ENCODE measurements at regions not wholly inside any gene's neighbourhood (a gene's known extent, or its start where the extent isn't known, plus 50 kb on each side); places are given as distances from the start of the nearest gene placed in this dataset.

DNA sequence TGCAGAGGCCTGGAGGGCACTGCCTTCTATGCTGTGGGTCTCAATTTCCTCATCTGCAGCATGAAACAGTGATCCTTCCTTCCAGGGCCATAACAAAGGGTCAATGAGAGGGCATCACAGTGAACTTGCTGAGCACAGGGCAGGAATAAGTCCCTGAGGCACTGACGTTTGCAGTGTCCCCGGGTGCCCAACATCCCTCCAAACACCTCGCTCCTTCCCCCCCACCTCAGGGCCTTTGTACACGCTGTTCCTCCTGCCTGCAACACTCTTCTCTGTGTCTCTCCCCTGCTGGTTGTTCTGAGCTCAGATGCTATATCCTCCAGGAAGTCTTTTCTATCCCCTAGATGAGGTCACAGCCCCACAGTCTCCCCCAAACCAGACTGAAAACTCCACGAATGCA, 59.7 kb upstream of the TCF20 start:
- DNase-seq, result no peak

DNA sequence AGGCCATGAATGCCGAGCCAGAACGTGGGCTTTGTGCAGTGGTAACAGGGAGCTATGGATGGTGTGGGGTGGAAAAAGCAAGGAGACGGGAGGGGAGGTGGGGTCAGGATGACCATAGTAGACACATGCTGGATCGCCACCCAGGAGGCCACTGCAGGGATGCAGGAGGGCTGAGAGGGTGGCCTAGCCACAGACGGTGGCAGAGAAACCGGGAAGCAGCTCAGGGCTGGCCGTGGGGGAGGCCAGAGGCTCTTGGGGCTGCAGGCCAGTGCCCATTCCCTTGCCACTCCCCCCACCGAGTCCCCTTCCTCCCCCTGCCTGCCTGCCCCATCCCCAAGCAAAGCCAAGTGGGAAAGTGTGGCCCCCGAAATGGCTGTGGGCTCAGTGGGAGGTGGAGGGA, 59.1 kb upstream of the TCF20 start:
- no peak for DNase-seq

DNA sequence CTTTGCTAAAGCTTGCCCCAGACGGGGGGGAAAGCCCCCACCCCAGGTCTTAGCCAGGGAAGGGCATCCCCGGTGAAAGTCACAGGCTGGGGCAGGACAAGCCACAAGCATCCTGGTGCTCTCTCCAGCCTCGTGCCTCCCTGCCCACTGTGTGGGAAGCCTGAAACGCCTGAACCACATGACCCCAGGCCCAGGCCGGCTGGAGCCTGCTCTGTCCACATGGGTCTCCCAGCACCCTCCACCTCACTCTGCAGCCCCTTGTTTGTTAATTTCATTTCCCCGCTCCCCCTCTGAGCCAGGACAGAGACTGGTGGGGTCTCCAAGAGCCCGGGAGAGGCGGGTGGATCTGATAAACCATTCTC, 58.3 kb upstream of the TCF20 start:
- DNase-seq, result no peak

DNA sequence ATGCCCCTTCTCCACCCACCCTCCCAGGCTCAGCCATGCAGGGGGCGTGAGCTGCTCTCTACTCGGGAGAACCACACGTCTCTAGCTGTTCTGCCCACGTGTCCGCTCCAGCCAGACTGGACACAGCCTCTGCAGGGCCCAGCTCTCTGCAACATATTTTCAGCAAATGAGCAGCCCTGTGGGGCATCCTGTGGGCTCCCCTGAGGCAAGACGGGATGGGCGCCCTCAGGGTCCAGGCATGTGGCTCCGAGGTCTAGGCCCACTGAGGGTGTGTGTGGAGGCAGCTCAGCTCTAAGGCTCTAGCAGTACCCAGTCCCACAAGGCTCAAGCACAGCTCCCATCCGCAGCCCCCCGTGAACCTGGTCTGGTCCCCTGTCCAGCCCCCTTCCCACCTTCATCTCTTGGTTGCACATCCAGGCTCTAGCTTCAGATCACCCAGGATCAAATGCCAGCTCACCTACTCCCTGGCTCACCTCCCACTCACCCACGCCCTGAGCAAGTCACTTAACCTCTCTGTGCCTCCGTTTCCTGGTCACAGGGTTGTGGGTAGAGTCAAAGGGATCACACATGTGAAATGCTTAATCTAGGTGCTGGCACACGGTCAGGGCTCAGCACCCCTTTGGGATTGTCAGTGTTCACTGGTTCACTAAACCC, 57.8 kb upstream of the TCF20 start:
- no peak for DNase-seq

DNA sequence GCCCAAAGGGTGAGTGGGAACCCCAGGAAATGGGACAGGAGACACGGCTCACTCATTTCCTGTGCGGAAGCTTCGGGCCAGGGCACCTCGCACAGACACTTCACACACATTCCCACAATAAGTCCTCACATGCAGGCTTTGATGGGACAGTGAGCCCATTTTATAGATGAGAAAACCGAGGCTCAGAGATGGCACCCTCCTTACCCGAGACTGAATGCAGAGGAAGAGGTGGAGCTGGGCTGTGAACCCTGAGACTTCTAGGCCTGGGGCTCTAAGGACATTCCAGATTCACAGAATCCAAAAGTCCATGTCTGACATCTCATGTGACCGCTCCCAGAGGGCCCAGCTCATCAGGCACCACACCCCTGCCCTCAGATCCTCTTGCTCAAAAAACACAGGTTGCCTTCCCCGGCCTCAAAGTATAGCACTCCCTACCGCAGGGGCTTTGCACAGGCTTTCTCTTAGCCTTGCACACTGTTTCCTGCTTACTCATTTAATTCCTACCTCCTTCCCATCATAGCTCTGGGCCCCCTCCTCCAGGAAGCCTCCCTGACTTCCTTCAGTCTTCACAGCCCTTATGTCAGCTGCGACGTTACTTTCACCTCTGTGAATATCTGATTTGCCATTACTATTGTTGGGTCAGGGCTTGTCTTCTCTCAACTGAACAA, 57.1 kb upstream of the TCF20 start:
- no peak for DNase-seq

DNA sequence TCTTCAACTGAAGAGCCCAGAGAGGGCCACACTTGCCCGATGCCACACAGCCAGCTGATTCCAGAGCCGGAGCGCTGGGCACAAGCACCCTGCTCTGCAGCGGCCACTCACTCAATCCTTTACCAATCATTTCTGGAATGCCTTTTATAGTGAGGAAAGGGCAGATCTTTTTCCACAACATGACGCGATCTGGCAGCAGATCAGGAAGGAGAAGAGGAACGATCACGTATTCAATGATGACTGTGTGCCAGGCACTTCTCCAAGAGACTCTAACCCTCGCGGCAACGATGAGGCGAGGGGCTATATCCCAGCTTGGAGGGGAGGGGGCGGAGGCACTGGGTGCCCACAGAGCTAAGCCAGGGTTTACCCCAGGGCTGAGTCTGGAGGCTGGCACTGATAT, 56.3 kb upstream of the TCF20 start:
- DNase-seq, result no peak

DNA sequence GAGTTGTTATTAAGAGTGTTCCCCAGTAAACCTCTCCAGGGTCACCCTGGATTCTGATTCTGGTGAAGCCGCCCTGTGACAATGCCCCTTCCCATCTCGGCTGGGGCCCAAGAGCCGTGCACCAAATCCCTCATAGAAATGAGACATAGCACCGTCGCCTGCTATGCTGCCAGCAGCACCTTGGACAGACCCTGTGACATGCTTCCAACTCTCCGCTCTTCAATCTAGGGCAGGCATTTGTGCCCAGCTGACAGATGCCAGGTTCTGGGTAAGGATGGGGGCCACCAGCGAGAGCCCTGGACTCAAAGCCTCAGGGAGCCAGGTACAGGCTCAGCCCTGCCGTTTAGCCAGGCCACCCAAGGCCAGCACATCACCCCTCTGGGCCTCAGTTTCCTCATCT, 55.8 kb upstream of the TCF20 start:
- DNase-seq, result no peak

DNA sequence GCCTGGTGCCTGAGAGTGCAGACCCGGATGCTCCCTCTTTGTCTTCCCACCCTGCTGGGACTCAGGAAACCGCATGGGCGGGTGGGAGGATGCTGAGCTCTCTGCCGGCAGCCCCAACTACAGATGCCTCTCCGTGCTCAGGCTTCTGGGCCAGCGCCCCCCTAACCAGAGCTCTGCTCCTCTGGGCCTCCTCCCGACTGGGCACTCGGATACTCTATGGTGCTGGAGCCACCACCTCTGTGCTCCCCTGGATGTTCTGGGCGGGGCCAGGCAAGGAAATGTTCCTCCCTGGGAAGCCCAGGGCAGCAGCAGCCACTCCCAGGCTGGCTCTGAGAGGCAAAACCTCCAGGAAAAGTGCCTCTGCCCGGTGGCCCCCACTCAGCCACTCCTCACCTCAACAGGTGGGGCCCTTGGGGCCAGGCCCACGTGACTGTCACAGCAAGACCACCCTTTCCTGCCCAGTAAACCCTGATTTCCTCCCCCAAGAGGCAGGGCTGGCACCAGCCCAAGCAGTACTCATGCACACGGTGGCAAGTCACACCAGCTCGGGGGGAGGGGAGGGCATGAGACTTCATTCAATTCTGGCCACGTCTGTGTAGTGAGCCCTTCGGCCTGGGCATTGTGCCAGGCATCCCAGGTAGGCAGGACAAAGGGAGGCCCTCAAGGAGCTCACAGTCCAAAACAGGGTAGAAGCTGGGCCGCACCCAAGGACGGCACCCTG, 54.7 kb upstream of the TCF20 start:
- no peak for DNase-seq

DNA sequence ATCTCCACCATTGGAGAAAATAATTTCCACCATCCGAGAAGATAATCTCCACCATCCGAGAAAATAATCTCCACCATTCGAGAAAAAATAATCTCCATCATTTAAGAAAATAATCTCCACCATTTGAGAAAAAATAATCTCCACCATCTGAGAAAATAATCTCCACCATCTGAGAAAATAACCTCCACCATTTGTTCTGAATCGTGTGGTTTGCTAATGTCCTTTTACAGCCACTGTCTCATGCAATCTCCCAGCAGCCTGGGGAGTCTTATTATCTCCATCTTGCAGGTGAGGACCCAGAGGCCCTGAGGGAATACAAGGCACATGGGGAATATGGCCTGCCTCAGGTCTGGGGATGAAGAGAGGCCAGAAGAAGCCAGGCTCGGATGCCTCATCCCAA, 54.1 kb upstream of the TCF20 start:
- DNase-seq, result no peak

DNA sequence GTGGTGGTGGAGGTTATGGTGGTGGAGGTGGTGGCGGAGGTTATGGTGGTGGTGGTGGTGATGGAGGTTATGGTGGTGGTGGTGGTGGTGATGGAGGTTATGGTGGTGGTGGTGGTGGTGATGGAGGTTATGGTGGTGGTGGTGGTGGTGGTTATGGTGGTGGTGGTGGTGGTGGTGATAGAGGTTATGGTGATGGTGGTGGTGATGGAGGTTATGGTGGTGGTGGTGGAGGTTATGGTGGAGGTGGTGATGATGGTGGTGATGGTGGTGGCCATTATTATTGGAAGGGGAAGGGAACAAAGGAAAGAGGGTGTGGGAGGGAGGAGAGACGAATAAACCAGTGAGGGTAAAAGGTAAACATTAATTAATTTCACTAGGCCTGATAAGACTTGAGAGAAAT, 53.5 kb upstream of the TCF20 start:
- no peak for DNase-seq

DNA sequence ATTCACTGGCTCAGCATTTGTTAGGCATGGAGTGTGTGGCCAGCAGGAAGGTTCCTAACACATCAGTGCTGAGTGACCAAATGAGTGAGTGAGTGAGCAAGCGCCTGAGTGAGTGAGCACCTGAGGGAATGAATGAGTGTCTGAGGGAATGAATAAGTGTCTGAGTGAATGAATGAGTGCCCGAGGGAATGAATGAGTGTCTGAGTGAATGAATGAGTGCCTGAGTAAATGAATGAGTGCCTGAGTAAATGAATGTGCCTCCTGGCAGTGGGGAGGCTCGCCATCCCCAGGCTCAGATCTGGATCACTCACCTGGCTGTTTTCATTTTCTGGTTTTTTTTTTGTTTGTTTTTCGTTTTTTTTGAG, 52.1 kb upstream of the TCF20 start:
- no peak for DNase-seq

DNA sequence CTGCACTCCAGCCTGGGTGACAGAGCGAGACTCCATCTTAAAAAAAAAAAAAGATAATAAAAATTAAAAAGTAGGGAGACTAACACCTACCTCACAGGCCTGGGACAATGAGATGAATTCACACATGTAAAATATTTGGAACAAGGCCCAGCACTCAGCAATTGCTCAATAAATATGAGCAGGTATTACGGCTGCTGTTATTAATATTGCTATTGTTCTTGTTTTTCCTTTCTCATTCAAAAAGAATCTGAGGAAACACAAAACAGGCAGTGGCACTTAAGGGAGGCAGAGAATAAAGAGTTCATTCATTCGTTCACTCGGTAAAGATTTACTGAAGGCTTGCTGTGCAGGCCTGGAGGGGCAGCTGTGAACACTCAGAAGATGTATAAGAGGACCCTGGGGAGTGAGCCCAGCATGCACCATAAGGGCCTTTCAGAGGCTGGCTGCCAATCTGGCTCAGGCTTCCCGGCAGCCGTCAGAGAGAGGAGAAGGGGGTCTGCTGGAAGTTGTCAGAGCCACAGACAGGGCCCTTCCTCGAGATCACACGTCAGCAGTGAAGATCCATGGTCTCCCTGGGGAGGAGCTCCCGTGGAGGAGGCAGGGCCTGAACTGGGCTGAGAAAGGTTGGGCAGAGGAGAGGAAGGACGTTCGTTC, 51.6 kb upstream of the TCF20 start:
- peak; percentile 31 for DNase-seq

DNA sequence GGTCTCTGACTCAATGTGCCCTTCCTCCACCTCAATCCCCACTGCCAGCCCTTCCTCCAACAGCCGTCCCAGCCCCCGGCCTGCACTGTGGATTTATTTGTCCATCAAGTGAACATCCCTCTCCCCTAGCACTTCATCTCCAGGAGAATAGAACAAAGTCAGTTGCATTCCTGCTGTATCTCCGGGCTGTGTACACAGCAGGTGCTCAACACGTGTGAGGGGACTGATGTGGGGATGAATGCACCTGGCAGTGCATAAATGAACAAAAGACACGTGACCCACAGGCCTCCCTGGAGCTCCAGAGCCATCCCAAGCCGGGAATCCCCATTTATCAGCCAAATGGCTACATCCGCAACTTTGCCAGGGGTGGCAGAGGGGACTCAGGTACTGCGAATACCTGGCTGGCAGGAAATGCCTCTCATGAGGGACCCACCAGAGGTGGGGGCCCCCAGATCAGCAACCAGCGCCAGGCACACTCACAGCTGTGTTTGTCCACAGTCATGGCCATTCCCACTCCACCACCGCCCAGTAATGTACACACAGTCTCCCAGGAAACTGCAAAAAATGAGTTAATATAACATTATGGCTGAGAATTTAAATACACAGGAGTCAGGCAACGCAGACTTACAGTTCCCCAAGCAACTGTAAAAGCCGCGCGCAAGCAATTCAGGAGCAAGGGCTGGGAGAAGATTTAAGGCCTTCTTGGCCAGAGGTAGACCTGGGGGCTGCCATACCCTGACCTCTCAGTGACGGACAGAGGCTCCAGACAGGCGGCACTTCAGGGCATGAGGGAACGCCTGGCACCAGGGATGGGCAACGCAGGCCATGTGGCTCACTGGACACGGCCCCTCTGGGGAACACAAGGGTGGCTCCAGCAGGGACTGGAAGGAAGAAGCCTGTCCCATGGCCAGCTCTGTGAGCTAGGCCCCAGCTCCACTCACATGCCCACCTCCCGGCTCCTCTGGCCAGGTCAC, 50.3 kb upstream of the TCF20 start:
- no peak for DNase-seq

Data from fibroblast of skin of scalp (primary cell).